SK-N-MC (cell line): ENCODE measurements at regions not wholly inside any gene's neighbourhood (a gene's known extent, or its start where the extent isn't known, plus 50 kb on each side); places are given as distances from the start of the nearest gene placed in this dataset.
"Not testable (repeated sequence)": the region's sequence is repeated elsewhere in the genome, so short reads cannot be mapped to it uniquely, and the experiment has no call there.

Experiments
- EZH2 ChIP-seq: fragments of 200-600 bp; sonication (generic); IDR thresholded peaks from one replicate; pipeline ENCODE4 v1.6.1; 2017; ENCODE audit warnings: antibody characterized with exemption
- FOXP2 ChIP-seq: optimal IDR thresholded peaks from 2 replicates; pipeline ENCODE3; 2011; ENCODE audit warnings: mild to moderate bottlenecking, moderate library complexity; ENCODE audit not compliant: insufficient read depth; ENCODE audit errors: extremely low read length, control extremely low read depth
- POLR2AphosphoS5 ChIP-seq: IDR thresholded peaks from 2 replicates; pipeline ENCODE4 v1.6.1; 2012; ENCODE audit warnings: mild to moderate bottlenecking, low read depth, low read length, borderline replicate concordance

DNA sequence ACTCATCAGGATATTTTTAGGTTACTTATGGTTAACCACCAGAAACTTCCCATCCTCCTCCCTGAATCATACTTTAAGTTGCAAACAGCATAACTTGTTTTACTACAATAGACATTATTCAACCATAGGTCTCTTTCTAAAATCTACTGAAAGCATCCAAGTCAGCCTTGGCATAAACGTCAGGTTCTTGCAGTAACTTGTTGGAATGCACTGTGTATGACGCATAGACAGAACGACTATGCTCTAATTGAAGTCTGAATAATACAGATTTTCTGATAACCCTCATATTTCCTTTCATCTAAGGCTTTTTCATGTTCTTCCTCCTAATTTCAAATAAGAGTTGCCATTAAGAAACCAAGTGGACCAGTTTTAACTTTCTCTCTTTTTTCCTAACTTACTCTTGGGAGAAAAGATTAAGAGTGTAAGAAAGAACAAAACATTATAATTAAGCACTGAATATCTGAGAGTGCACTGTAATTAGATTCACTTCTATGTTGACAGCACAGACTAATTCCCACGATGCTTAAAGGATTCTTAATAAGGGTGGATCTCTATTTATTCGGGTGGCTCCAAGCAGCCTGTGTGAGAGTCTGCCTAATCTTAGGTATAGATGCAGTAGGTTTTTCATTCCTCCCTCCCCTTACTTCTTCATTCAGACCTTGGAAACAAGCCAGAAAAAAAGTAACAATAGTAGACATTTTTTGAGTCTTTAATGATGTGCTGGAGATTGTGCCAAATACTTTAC is 1100.1 kb downstream of the EPHA3 start:
- not testable (repeated sequence) for TF ChIP-seq EZH2, POLR2AphosphoS5, FOXP2
